ENCODE measurements at regions not wholly inside any gene's neighbourhood (a gene's known extent, or its start where the extent isn't known, plus 50 kb on each side); places are given as distances from the start of the nearest gene placed in this dataset.

- no peak for TF ChIP-seq CHD7 (IDR thresholded peaks at IDR 0.05; ENCODE audit: insufficient replicate concordance, low read length)
- TF ChIP-seq GTF2F1 (IDR thresholded peaks at IDR 0.05; ENCODE audit: borderline replicate concordance, low read depth, low read length) = no peak
Observed at GRCh38 chr9:129416821-129417539, 203.9 kb downstream of the C9orf50 start (continued).
